IMR-90 (cell line): ENCODE measurements at regions not wholly inside any gene's neighbourhood (a gene's known extent, or its start where the extent isn't known, plus 50 kb on each side); places are given as distances from the start of the nearest gene placed in this dataset.

Experiments used
- BHLHE40 ChIP-seq: fragments of 150-350 bp; IDR thresholded peaks from 2 replicates; pipeline ENCODE4 v1.6.1; 2016; ENCODE audit warnings: mild to moderate bottlenecking, low read depth, low read length
- CHD1 ChIP-seq: IDR thresholded peaks from 2 replicates; pipeline ENCODE4 v1.6.1; 2012; ENCODE audit warnings: low read depth, low read length, improper control_type of control experiment
- MAZ ChIP-seq: IDR thresholded peaks from 2 replicates; pipeline ENCODE4 v1.6.1; 2012; ENCODE audit warnings: low read depth, mild to moderate bottlenecking, low read length, improper control_type of control experiment, moderate library complexity, borderline replicate concordance
- TF ChIP-seq, protein P1 (sequence below): conservative IDR thresholded peaks from 2 replicates; pipeline ENCODE4 v1.5.1; 2012; ENCODE audit warnings: mild to moderate bottlenecking, low read depth, low read length, improper control_type of control experiment
- TF ChIP-seq, protein P2 (sequence below): fragments of 150-350 bp; IDR thresholded peaks from 2 replicates; pipeline ENCODE4 v1.6.1; 2017; ENCODE audit warnings: mild to moderate bottlenecking, antibody characterized with exemption, low read length, low read depth

DNA sequence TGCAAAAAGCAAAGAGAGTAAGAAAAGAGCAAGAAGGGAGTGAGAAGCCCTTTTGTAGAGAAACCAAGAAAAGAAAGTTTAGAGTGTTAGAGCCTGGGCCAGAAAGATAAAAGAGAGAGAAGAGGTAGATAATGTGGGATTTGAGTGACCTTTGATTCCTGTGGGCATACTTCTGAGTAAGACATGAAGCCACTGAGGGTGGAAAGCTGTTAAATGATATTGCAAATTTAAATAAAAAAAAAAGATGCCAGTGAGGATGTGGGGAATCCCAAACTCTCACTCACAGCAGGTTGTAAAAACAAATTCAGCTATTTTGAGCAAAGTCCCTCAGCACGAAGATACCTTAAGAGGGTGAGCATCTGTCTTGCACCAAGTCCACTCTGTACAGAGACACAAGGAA, 59.4 kb upstream of the TOP3B start:
- TF ChIP-seq, protein P1, sequence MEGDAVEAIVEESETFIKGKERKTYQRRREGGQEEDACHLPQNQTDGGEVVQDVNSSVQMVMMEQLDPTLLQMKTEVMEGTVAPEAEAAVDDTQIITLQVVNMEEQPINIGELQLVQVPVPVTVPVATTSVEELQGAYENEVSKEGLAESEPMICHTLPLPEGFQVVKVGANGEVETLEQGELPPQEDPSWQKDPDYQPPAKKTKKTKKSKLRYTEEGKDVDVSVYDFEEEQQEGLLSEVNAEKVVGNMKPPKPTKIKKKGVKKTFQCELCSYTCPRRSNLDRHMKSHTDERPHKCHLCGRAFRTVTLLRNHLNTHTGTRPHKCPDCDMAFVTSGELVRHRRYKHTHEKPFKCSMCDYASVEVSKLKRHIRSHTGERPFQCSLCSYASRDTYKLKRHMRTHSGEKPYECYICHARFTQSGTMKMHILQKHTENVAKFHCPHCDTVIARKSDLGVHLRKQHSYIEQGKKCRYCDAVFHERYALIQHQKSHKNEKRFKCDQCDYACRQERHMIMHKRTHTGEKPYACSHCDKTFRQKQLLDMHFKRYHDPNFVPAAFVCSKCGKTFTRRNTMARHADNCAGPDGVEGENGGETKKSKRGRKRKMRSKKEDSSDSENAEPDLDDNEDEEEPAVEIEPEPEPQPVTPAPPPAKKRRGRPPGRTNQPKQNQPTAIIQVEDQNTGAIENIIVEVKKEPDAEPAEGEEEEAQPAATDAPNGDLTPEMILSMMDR, result no peak
- TF ChIP-seq, protein P2, sequence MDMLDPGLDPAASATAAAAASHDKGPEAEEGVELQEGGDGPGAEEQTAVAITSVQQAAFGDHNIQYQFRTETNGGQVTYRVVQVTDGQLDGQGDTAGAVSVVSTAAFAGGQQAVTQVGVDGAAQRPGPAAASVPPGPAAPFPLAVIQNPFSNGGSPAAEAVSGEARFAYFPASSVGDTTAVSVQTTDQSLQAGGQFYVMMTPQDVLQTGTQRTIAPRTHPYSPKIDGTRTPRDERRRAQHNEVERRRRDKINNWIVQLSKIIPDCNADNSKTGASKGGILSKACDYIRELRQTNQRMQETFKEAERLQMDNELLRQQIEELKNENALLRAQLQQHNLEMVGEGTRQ, result no peak
- TF ChIP-seq MAZ (no peak), BHLHE40 (no peak), CHD1 (no peak)
